ENCODE measurements at regions not wholly inside any gene's neighbourhood (a gene's known extent, or its start where the extent isn't known, plus 50 kb on each side); places are given as distances from the start of the nearest gene placed in this dataset.
A peak's percentile ranks its signal among the peaks of the same experiment; 100 is the strongest.

DNA sequence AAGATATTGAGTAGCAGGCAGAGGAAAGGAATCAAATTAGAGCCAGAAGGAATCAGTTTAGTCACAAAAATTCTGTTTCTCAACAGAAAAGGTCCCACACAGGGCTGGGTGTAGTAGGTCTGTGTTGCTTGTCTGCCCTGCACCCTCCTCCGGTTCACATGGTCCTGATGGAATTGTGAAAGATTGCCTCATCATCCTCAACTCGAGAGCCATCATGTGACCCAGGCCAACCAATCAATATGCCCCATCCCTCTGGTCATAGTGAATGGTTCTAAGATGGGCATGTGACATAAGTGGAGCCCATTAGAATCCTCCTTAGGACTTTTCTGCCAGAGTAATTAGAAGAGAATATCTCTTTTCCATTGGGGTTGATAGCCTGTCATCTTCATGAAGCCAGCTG lies 56.7 kb upstream of the RAD23B start:
- H3K23ac ChIP-seq (ENCODE audit: insufficient read length) = no peak overlapping the region
- 91% methylated on average over 2 of the region's 2 CpGs; no CpG with 5 or more reads in 1 of the 2 experiments for WGBS, 2 experiments (ENCODE audit: extremely low coverage in 1 of 2, insufficient coverage in 1 of 2, insufficient read length in 1 of 2, insufficient replicate concordance in 2 of 2, low coverage in 1 of 2, low lambda C conversion rate in 2 of 2, missing lambda C conversion rate in 1 of 2)
- POLR2A ChIA-PET (ENCODE audit: partially characterized antibody) = no interaction called here

More for the DNA sequence above, 56.7 kb upstream of the RAD23B start:
- FAIRE-seq = no peak
- Histone ChIP-seq H3K18ac (ENCODE audit: extremely low read depth, low read length) (no peak overlapping the region), H2AFZ (ENCODE audit: low read length) (no peak overlapping the region), H3K9ac (replicated peaks in 1 of 4; ENCODE audit: extremely low read depth in 1 of 4, low read depth in 3 of 4, low read length in 3 of 4) (no peak overlapping the region), H3K79me2 (ENCODE audit: control insufficient read depth in 1 of 2, insufficient read depth in 2 of 2, low read length in 2 of 2) (no peaks in the 10 kb centered on the region), H3K27me3 (replicated peaks in 1 of 4; ENCODE audit: control insufficient read depth in 3 of 4, extremely low read depth in 1 of 4, insufficient read depth in 3 of 4, low read length in 3 of 4) (no peaks in the 10 kb centered on the region), H2AK5ac (ENCODE audit: low read depth, low read length) (no peak overlapping the region), H2BK5ac (ENCODE audit: low read depth, low read length) (no peak overlapping the region), H3K4me2 (ENCODE audit: insufficient read depth in 1 of 2, low read depth in 2 of 2, low read length in 2 of 2) (no peak overlapping the region), H3K4me3 (ENCODE audit: extremely low read depth in 1 of 4, insufficient read depth in 2 of 4, low read depth in 3 of 4, low read length in 4 of 4) (no peak overlapping the region), H3K56ac (replicated peaks; ENCODE audit: insufficient read length, low read depth, low read length) (no peak overlapping the region), H4K8ac (ENCODE audit: extremely low read depth, insufficient read depth, low read length) (no peak overlapping the region), H3K14ac (ENCODE audit: insufficient read length) (no peak overlapping the region), H2BK12ac (ENCODE audit: low read depth, low read length) (no peak overlapping the region), H3K4me1 (replicated peaks in 1 of 4; ENCODE audit: control insufficient read depth in 3 of 4, insufficient read depth in 4 of 4, low read length in 3 of 4) (peaks cover 0 to 9% (median 6%) of the 10 kb centered on the region in 4 experiments; a peak in 3 of 7 replicates), H4K20me1 (replicated peaks in 1 of 2; ENCODE audit: control insufficient read depth in 1 of 2, insufficient read depth in 2 of 2, low read length in 2 of 2) (no peaks in the 10 kb centered on the region), H2BK120ac (replicated peaks; ENCODE audit: low read depth, low read length) (no peak overlapping the region), H3K4ac (replicated peaks; ENCODE audit: insufficient read length, low read depth, low read length) (no peak overlapping the region), H3K36me3 (ENCODE audit: control insufficient read depth in 2 of 4, insufficient read depth in 4 of 4, low read length in 3 of 4) (no peaks in the 10 kb centered on the region), H2BK15ac (ENCODE audit: low read length) (no peak overlapping the region), H3K27ac (ENCODE audit: low read depth, low read length) (no peak overlapping the region), H2BK20ac (ENCODE audit: low read length) (no peak overlapping the region), H4K5ac (ENCODE audit: insufficient read length, low read depth, low read length) (no peak overlapping the region), H3K79me1 (ENCODE audit: low read depth, low read length) (no peaks in the 10 kb centered on the region), H3K23me2 (ENCODE audit: low read depth, low read length) (no peaks in the 10 kb centered on the region), H3K9me3 (ENCODE audit: insufficient read depth in 2 of 2, low read depth in 1 of 2, low read length in 1 of 2) (no peaks in the 10 kb centered on the region), H4K91ac (replicated peaks; ENCODE audit: insufficient read length, low read length) (no peak overlapping the region)
- TF ChIP-seq CEBPB (IDR thresholded peaks at IDR 0.05; ENCODE audit: low read depth, low read length) (0 out of 2 replicates have a peak, but pooled peaks have one; percentile 42), SRF (IDR thresholded peaks at IDR 0.05; ENCODE audit: low read depth, low read length) (no peak), RBBP5 (IDR thresholded peaks at IDR 0.05; ENCODE audit: borderline replicate concordance, low read depth, low read length) (no peak), ZNF274 (IDR thresholded peaks at IDR 0.05; ENCODE audit: borderline replicate concordance, extremely low read depth, low read length) (no peak)
- TF ChIP-seq, protein P1, sequence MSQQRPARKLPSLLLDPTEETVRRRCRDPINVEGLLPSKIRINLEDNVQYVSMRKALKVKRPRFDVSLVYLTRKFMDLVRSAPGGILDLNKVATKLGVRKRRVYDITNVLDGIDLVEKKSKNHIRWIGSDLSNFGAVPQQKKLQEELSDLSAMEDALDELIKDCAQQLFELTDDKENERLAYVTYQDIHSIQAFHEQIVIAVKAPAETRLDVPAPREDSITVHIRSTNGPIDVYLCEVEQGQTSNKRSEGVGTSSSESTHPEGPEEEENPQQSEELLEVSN (IDR thresholded peaks at IDR 0.05) = no peak
- TF ChIP-seq, protein P2, sequence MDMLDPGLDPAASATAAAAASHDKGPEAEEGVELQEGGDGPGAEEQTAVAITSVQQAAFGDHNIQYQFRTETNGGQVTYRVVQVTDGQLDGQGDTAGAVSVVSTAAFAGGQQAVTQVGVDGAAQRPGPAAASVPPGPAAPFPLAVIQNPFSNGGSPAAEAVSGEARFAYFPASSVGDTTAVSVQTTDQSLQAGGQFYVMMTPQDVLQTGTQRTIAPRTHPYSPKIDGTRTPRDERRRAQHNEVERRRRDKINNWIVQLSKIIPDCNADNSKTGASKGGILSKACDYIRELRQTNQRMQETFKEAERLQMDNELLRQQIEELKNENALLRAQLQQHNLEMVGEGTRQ (IDR thresholded peaks at IDR 0.05; ENCODE audit: low read length) = peak; percentile 57; the same call in 1 of the 2 replicates
- DNase-seq (ENCODE audit: low read depth in 1 of 2, low spot score in 2 of 2) = no peak
- CTCF ChIA-PET (ENCODE audit: partially characterized antibody) = interaction anchor here (1.8 kb wide), 1 partner anchor 115 kb away, joined by 6 read pairs; no protein-coding TSS in a partner anchor
